Adrenal gland (tissue), 9 donors: ENCODE measurements at regions not wholly inside any gene's neighbourhood (a gene's known extent, or its start where the extent isn't known, plus 50 kb on each side); places are given as distances from the start of the nearest gene placed in this dataset.
"Not testable (repeated sequence)": the region's sequence is repeated elsewhere in the genome, so short reads cannot be mapped to it uniquely, and the experiment has no call there.

Experiments
- DNase-seq, 7 donors: peaks; one replicate each; pipeline ENCODE4 v3.0.0-alpha.2; 2019 to 2020
- H3K27ac ChIP-seq, 5 donors: fragments of 200-600 bp; sonication (generic) in 4 of 5; 1 replicate in 3 of 5; 2 replicates in 2 of 5; pipeline versions ENCODE4 v1.5.1 to v1.8.0; 2016 to 2020; ENCODE audit warnings: mild to moderate bottlenecking in 1 of 5
- H3K27me3 ChIP-seq: fragments of 200-600 bp; 2 replicates; pipeline ENCODE4 v1.8.0; 2021
- H3K36me3 ChIP-seq, 2 donors: fragments of 200-600 bp; replicated peaks in 1 of 2; 1 replicate in 1 of 2; 2 replicates in 1 of 2; pipeline versions ENCODE4 v1.5.1 to v1.8.0; 2018 to 2022
- H3K4me1 ChIP-seq, 2 donors: fragments of 200-600 bp; replicated peaks in 1 of 2; 1 replicate in 1 of 2; 2 replicates in 1 of 2; pipeline versions ENCODE4 v1.5.1 to v1.8.0; 2018 to 2021
- H3K4me3 ChIP-seq, 4 donors: fragments of 200-600 bp; sonication (generic) in 3 of 4; one replicate each; pipeline ENCODE4 v1.5.1; 2016 to 2018
- H3K9me3 ChIP-seq, 3 donors: fragments of 200-600 bp; sonication (generic) in 1 of 3; replicated peaks in 1 of 3; 1 replicate in 2 of 3; 2 replicates in 1 of 3; pipeline versions ENCODE4 v1.5.1 to v1.8.0; 2016 to 2021
- POLR2A ChIP-seq, 2 donors: fragments of 450-650 bp; IDR thresholded peaks; one replicate each; pipeline ENCODE4 v1.6.1; 2017; ENCODE audit warnings: antibody characterized with exemption in 2 of 2, mild to moderate bottlenecking in 2 of 2, moderate library complexity in 1 of 2
- WGBS, 4 donors: extraction: QIAGEN DNeasy Blood & Tissue Kit in 2 of 4; methylation state at CpG; one replicate each; pipeline versions ENCODE4 v1.1.5 to v1.1.7; 2013 to 2017; 5-methylcytosine and 5-hydroxymethylcytosine counted together
- intact Hi-C, 2 donors: fragments of 100-400 bp; cut with DNase I; formaldehyde crosslinking; loops; one replicate each; pipeline versions ENCODE4 v1.14.1 to v1.15.0; 2022 to 2023
- TF ChIP-seq, protein P1 (sequence below), 6 experiments: fragments of 450-650 bp in 4 of 6; fragments of 200-600 bp in 2 of 6; sonication (generic) in 1 of 6; IDR thresholded peaks; 1 replicate in 5 of 6; 2 replicates in 1 of 6; pipeline versions ENCODE4 v1.5.1 to v1.8.0; 2016 to 2021; ENCODE audit warnings: antibody characterized with exemption in 6 of 6, mild to moderate bottlenecking in 2 of 6, moderate library complexity in 1 of 6
- donor health status: healthy with polysubstance abuse.
- donor health status: Bipolar disorder and iron deficiency.
- donor health status: DM: yes; HTN: yes; CAD: no.
- donor health status: DM: no; HTN: no; CAD: no.
- donor health status: DM: no; HTN: no; CAD: no.

GRCh38 chr14:38546932-38547551 is 291.1 kb upstream of the CLEC14A start:
- Histone ChIP-seq H3K4me3 (no peak overlapping the region), H3K27me3 (no peaks in the 10 kb centered on the region), H3K9me3 (no peaks in the 10 kb centered on the region), H3K27ac (no peak overlapping the region), H3K4me1 (no peaks in the 10 kb centered on the region), H3K36me3 (no peaks in the 10 kb centered on the region)
- 63 to 73% (median 65%) methylated on average over 2 of the region's 2 CpGs for WGBS, 4 donors
- no peak for DNase-seq
- intact Hi-C loops: no loop called here
- TF ChIP-seq POLR2A (IDR thresholded peaks at IDR 0.05): no peak
- TF ChIP-seq, protein P1, sequence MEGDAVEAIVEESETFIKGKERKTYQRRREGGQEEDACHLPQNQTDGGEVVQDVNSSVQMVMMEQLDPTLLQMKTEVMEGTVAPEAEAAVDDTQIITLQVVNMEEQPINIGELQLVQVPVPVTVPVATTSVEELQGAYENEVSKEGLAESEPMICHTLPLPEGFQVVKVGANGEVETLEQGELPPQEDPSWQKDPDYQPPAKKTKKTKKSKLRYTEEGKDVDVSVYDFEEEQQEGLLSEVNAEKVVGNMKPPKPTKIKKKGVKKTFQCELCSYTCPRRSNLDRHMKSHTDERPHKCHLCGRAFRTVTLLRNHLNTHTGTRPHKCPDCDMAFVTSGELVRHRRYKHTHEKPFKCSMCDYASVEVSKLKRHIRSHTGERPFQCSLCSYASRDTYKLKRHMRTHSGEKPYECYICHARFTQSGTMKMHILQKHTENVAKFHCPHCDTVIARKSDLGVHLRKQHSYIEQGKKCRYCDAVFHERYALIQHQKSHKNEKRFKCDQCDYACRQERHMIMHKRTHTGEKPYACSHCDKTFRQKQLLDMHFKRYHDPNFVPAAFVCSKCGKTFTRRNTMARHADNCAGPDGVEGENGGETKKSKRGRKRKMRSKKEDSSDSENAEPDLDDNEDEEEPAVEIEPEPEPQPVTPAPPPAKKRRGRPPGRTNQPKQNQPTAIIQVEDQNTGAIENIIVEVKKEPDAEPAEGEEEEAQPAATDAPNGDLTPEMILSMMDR (IDR thresholded peaks at IDR 0.05): no peak

GRCh38 chr14:38544776-38545175 is 288.9 kb upstream of the CLEC14A start:
- no peaks in the 10 kb centered on the region for H3K27me3 ChIP-seq
- WGBS, 4 donors: 60 to 86% (median 73%) methylated on average over 2 of the region's 2 CpGs

GRCh38 chr14:38543851-38544250 is 288.0 kb upstream of the CLEC14A start:
- intact Hi-C loops, H3K4me1 ChIP-seq, H3K27me3 ChIP-seq, H3K27ac ChIP-seq, H3K4me3 ChIP-seq, H3K9me3 ChIP-seq, H3K36me3 ChIP-seq, DNase-seq: not testable (repeated sequence)
- 79 to 85% (median 82%) methylated on average over 5 of the region's 5 CpGs for WGBS, 4 donors

More at GRCh38 chr14:38544776-38545175, 288.9 kb upstream of the CLEC14A start:
- no peaks in the 10 kb centered on the region for H3K9me3 ChIP-seq
- no peak overlapping the region for H3K4me3 ChIP-seq
- no peak overlapping the region for H3K27ac ChIP-seq
- no peaks in the 10 kb centered on the region for H3K36me3 ChIP-seq
- intact Hi-C loops: no loop called here
- DNase-seq: no peak
- no peak for TF ChIP-seq POLR2A (IDR thresholded peaks at IDR 0.05)
- TF ChIP-seq, protein P1 (IDR thresholded peaks at IDR 0.05): no peak
- no peaks in the 10 kb centered on the region for H3K4me1 ChIP-seq

DNA sequence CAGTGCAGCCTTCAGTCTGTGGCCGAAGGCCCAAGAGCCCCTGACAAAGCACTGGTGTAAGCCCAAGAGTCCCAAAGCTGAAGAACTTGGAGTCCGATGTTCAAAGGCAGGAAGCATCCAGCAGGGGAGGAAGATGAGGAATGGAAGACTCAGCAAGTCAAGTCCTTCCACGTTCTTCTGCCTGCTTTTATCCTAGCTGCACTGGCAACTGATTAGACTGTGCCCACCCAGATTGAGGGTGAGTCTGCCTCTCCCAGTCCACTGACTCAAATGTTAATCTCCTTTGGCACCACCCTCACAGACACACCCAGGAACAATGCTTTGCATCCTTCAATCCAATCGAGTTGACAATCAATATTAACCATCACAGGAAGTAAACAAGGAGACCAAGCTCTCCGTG is 282.2 kb upstream of the CLEC14A start:
- DNase-seq, H3K27me3 ChIP-seq, H3K9me3 ChIP-seq, H3K36me3 ChIP-seq, H3K4me3 ChIP-seq, intact Hi-C loops, H3K27ac ChIP-seq, H3K4me1 ChIP-seq: not testable (repeated sequence)
- 68 to 89% (median 73%) methylated on average over 4 to 5 of the region's 5 CpGs for WGBS, 4 donors

GRCh38 chr14:38536376-38537038 is 280.6 kb upstream of the CLEC14A start:
- no peak overlapping the region for H3K4me3 ChIP-seq
- H3K27me3 ChIP-seq: no peaks in the 10 kb centered on the region
- intact Hi-C loops: no loop called here
- DNase-seq: no peak
- no peaks in the 10 kb centered on the region for H3K36me3 ChIP-seq
- no peak for TF ChIP-seq POLR2A (IDR thresholded peaks at IDR 0.05)
- TF ChIP-seq, protein P1 (IDR thresholded peaks at IDR 0.05): no peak
- no peaks in the 10 kb centered on the region for H3K9me3 ChIP-seq
- no peaks in the 10 kb centered on the region for H3K4me1 ChIP-seq
- no peak overlapping the region for H3K27ac ChIP-seq
- 71 to 78% (median 74%) methylated on average over 4 of the region's 4 CpGs for WGBS, 4 donors
